Endothelial cell of hepatic sinusoid (primary cell): ENCODE measurements at regions not wholly inside any gene's neighbourhood (a gene's known extent, or its start where the extent isn't known, plus 50 kb on each side); places are given as distances from the start of the nearest gene placed in this dataset.

Experiments used
- in situ Hi-C: cut with HindIII; loops from 2 replicates; pipeline ENCODE4 v1.10.0; 2017; ENCODE audit warnings: low sequenced_read_pairs

- in situ Hi-C loops: no loop called here
Observed at GRCh38 chr6:165922309-165922794, 245.3 kb downstream of the TBXT start.

- in situ Hi-C loops: no loop called here
Observed at GRCh38 chr6:165920896-165921671, 246.6 kb downstream of the TBXT start.

- in situ Hi-C loops: no loop called here
Observed at GRCh38 chr6:165917576-165917975, 250.1 kb downstream of the TBXT start.

- in situ Hi-C loops: no loop called here
Observed at GRCh38 chr6:165915022-165915770, 252.2 kb upstream of the PDE10A start.

DNA sequence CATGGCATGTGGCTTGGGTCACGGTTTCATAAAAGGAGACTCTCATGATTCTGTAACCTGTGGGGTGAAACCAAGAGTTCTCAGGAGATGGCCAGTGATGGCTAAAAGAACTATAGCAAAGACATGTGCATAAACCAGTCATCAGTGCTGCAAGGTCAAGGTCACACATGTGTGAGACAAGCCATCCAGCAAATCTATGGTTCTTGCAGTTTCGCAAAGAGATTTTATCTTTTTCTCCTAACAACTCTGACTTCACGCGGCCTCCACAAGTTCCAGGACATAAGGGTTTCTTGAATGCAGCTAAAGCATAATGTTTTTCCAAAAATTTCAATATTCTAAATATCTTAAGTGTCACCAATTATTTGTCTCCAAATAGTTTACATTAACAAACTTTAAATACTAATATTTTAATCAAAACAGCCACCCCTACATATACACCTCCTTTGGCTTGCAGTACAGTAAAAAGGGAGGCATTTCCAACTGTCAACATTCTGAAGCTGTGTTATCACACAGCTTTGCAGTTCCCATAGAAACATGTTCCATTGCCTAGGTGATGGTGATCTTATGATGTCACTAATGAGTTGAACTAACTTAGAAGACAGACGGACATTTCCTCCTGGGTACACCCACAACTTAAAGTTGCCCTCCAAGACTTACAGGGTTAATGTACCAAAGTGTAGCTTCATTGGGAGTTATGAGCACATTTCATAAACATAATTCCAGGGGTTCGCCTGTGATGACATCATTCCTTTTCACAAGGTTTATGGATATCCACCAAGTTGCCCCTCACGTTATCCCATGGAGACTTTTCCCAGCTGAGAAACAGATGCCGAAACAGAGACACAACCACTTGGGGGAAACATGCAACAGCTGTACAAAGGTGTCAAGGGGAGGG is 250.9 kb upstream of the PDE10A start:
- in situ Hi-C loops: no loop called here

GRCh38 chr6:165910184-165910966 is 247.3 kb upstream of the PDE10A start:
- in situ Hi-C loops: no loop called here

DNA sequence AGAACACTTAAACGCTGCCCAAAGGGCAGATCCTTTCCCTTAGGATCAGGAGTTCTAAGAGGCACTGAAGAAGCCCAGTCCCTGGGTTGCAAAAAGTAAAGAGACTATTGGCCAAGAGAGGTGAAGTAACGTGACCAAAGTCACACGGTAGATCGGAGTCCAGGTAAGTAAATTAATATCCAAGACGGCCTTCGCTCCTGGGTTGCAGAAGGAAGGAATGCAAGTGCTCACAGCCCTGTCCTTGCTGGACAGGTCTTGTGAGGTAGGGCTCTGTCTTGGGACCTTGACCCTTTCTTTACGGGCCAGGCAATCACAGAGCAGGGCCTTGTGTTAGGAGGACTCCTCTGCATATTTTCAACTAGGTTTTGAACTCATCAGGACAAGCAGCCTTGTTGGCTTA is 243.7 kb upstream of the PDE10A start:
- in situ Hi-C loops: no loop called here

DNA sequence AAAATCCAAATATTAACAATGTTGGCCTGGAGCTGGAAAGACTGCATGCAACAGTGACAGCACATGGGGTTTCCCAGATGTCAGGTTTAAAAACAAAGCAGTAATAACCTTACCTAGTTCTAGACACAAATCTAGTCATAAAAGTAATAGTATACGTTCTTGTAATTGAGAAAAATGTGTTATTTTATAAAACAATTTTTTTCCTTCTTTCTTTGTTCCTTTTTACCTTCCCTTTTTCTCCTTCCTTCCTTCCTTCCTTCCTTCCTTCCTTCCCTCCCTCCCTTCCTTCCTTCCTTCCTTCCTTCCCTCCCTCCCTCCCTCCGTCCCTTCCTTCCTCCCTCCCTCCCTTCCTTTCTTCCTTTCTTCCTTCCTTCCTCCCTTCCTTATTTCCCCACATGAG is 242.7 kb upstream of the PDE10A start:
- in situ Hi-C loops: no loop called here

GRCh38 chr6:165900970-165901369 is 237.9 kb upstream of the PDE10A start:
- in situ Hi-C loops: no loop called here

GRCh38 chr6:165899611-165900010 is 236.6 kb upstream of the PDE10A start:
- in situ Hi-C loops: no loop called here

DNA sequence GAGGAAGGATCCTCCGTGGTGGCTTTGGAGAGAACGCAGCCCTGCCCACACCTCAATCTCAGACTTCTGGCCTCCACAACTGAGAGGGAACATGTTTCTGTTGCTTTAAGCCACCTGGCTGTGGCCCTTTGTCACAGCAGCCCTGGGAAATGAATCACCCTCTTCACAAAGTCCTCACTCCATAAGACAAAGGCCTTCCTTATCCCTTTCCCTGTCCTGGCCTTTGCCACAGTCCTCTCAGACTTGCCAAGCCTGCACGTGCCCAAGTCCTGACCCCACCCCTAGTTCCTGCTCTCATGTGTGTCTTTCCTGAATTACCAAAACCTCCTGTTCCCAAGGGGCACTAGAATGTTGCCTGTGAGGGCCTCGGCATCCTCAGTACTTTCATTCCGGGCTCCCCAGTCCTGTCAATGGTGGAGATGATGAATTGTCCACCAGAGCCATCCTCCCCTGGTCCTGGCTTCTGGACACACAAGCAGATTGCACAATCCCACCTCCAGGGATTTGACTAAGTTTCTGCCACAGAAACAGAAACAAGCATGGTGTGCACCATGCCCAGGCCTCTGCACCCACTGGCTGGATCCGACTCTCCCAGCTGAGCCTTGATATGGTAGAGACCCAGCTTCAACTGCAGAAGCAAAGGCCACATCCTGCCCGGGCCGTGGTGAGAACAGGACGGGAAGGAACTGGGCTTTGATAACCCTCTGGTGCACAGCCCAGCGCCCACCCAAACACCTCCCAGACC is 232.6 kb upstream of the PDE10A start:
- in situ Hi-C loops: no loop called here

DNA sequence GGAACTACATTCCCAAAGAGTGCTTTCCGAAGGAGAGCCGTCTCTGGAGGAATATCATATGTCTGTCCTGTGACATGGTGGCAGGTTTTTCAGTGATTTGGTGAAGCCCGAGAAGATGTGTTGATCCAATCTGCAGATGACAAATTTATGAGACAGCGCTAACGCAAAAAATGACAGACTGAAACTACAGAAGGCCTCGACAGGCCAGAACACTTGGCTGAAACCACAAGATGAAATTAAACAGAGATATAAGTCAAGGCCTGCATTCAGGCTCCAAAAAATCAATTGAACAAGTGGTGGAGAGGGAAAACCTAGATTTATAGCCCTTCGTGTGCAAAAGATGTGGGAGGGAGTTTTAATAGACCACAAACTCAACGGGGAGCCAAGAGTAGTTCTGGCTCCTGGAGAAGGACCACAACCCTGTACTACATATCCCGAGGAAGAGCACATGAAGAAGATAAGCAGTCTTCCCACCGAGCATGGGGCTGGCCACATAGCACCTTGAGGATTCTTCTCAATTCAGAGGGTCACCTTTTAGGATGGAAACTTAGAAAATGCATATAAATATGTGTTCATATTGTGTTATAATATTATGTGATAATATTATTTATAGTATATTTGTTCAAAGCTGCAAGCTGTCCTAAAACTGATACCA is 231.3 kb upstream of the PDE10A start:
- in situ Hi-C loops: loop anchor here (5.0 kb wide), 1 partner anchor 198 kb away; no protein-coding TSS in a partner anchor

GRCh38 chr6:165893431-165893830 is 230.4 kb upstream of the PDE10A start:
- in situ Hi-C loops: loop anchor here (5.0 kb wide), 1 partner anchor 199 kb away; no protein-coding TSS in a partner anchor

DNA sequence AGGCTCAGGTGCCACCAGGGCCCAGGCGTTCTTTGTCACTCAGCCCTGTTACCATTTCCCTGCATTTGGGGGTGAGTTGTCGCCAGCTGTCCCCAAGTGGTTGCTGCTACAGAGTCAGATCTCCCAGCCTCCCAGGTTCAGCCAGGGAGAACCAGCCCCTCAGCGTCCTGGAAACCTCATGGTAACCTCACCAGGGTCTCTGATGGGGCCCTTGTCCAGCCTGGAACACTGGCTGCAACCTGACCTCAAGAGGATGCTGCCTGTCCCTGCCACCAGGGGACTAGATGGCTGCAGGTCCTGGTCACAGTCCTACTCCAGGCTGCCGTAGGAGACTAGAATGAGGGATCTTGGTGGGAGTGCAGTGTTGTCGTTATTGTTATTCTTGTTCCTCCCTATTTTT is 228.3 kb upstream of the PDE10A start:
- in situ Hi-C loops: loop anchor here (5.0 kb wide), 1 partner anchor 201 kb away; no protein-coding TSS in a partner anchor

DNA sequence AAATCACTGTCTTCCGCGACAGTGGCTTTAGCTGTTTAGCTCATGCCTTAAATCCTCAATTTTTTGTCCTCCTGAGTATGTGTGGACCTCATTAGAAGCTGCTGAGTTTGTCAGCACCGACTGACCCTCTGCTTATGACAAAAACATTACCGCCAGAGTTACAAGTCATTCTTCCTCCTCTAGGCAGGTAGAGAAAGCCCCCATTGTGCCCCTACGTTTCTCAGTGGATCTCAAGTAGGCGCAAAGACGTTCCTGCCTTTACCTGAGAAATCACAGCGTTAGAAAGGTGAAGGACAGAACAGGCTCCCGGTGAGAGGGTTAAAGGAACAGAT is 227.3 kb upstream of the PDE10A start:
- in situ Hi-C loops: loop anchor here (5.0 kb wide), 1 partner anchor 202 kb away; no protein-coding TSS in a partner anchor

DNA sequence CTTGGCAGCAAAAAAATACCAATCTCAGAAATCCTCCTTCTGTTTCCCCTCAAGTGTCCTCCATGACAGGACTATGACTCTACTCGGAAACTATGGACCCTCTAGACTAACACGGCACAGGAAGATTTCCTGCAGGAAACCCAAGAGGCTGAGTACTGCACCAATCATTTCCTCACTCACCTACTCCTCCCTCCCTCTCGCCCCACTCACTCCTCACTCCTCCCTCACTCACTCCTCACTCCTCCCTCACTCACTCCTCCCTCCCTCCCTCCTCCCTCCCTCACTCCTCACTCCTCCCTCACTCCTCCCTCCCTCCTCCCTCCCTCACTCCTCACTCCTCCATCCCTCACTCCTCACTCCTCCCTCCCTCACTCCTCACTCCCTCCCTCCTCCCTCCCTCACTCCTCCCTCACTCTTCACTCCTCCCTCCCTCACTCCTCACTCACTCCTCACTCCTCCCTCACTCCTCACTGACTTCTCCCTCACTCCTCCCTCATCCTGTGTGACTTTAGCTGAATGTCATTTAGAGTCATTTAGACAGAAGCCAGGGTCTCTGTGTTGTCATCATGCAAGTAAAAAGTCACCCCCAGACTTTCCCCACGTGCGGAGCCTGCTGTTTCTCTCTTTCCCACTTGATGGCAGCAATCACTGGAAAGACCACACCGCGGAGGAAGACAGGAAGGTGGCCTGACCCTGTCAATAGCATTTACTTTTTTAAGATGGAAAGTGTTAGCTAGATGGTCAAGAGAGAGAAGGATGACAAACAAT is 226.8 kb upstream of the PDE10A start:
- in situ Hi-C loops: loop anchor here (5.0 kb wide), 1 partner anchor 202 kb away; no protein-coding TSS in a partner anchor

- in situ Hi-C loops: no loop called here
Observed at GRCh38 chr6:165886169-165886568, 223.1 kb upstream of the PDE10A start.
